ENCODE measurements at regions not wholly inside any gene's neighbourhood (a gene's known extent, or its start where the extent isn't known, plus 50 kb on each side); places are given as distances from the start of the nearest gene placed in this dataset.

GRCh38 chr11:92557879-92558278 is 333.3 kb downstream of the FAT3 start:
- DNase-seq (ENCODE audit: insufficient read length) (no peak), FAIRE-seq (no peak)
- TF ChIP-seq TAF1 (IDR thresholded peaks at IDR 0.05; ENCODE audit: borderline replicate concordance, low read depth, low read length) (no peak), POLR2AphosphoS5 (IDR thresholded peaks at IDR 0.05; ENCODE audit: low read depth, low read length) (no peak), POLR2A (IDR thresholded peaks at IDR 0.05; ENCODE audit: low read depth, low read length) (no peak)

- no peak for FAIRE-seq
- TF ChIP-seq TAF1 (IDR thresholded peaks at IDR 0.05; ENCODE audit: borderline replicate concordance, low read depth, low read length) (no peak), POLR2AphosphoS5 (IDR thresholded peaks at IDR 0.05; ENCODE audit: low read depth, low read length) (no peak), POLR2A (IDR thresholded peaks at IDR 0.05; ENCODE audit: low read depth, low read length) (no peak)
- DNase-seq (ENCODE audit: insufficient read length): no peak
Measured at GRCh38 chr11:92558323-92558722, 333.7 kb downstream of the FAT3 start.

- TF ChIP-seq TAF1 (IDR thresholded peaks at IDR 0.05; ENCODE audit: borderline replicate concordance, low read depth, low read length): no peak
- TF ChIP-seq POLR2A (IDR thresholded peaks at IDR 0.05; ENCODE audit: low read depth, low read length): no peak
- no peak for TF ChIP-seq POLR2AphosphoS5 (IDR thresholded peaks at IDR 0.05; ENCODE audit: low read depth, low read length)
- DNase-seq (ENCODE audit: insufficient read length): no peak
- FAIRE-seq: no peak
Measured at GRCh38 chr11:92569726-92570125, 345.1 kb downstream of the FAT3 start.

- FAIRE-seq: no peak
- TF ChIP-seq TAF1 (IDR thresholded peaks at IDR 0.05; ENCODE audit: borderline replicate concordance, low read depth, low read length): no peak
- no peak for TF ChIP-seq POLR2A (IDR thresholded peaks at IDR 0.05; ENCODE audit: low read depth, low read length)
- TF ChIP-seq POLR2AphosphoS5 (IDR thresholded peaks at IDR 0.05; ENCODE audit: low read depth, low read length): no peak
- no peak for DNase-seq (ENCODE audit: insufficient read length)
Measured at GRCh38 chr11:92572559-92572958, 347.9 kb downstream of the FAT3 start.

- TF ChIP-seq POLR2A (IDR thresholded peaks at IDR 0.05; ENCODE audit: low read depth, low read length) (no peak), POLR2AphosphoS5 (IDR thresholded peaks at IDR 0.05; ENCODE audit: low read depth, low read length) (no peak), TAF1 (IDR thresholded peaks at IDR 0.05; ENCODE audit: borderline replicate concordance, low read depth, low read length) (no peak)
- FAIRE-seq: no peak
- DNase-seq (ENCODE audit: insufficient read length): no peak
Measured at GRCh38 chr11:92576315-92576714, 351.7 kb downstream of the FAT3 start.

- no peak for DNase-seq (ENCODE audit: insufficient read length)
- TF ChIP-seq POLR2AphosphoS5 (IDR thresholded peaks at IDR 0.05; ENCODE audit: low read depth, low read length) (no peak), TAF1 (IDR thresholded peaks at IDR 0.05; ENCODE audit: borderline replicate concordance, low read depth, low read length) (no peak), POLR2A (IDR thresholded peaks at IDR 0.05; ENCODE audit: low read depth, low read length) (no peak)
- FAIRE-seq: no peak
Measured at GRCh38 chr11:92580908-92581307, 356.3 kb downstream of the FAT3 start.

GRCh38 chr11:92588393-92588792 is 363.8 kb downstream of the FAT3 start:
- TF ChIP-seq POLR2AphosphoS5 (IDR thresholded peaks at IDR 0.05; ENCODE audit: low read depth, low read length) (no peak), POLR2A (IDR thresholded peaks at IDR 0.05; ENCODE audit: low read depth, low read length) (no peak), TAF1 (IDR thresholded peaks at IDR 0.05; ENCODE audit: borderline replicate concordance, low read depth, low read length) (no peak)
- no peak for FAIRE-seq
- no peak for DNase-seq (ENCODE audit: insufficient read length)

GRCh38 chr11:92589512-92589911 is 364.9 kb downstream of the FAT3 start:
- FAIRE-seq (peak; percentile 42), DNase-seq (ENCODE audit: insufficient read length) (no peak)
- TF ChIP-seq POLR2A (IDR thresholded peaks at IDR 0.05; ENCODE audit: low read depth, low read length) (no peak), POLR2AphosphoS5 (IDR thresholded peaks at IDR 0.05; ENCODE audit: low read depth, low read length) (no peak), TAF1 (IDR thresholded peaks at IDR 0.05; ENCODE audit: borderline replicate concordance, low read depth, low read length) (no peak)

GRCh38 chr11:92591521-92591920 is 366.9 kb downstream of the FAT3 start:
- FAIRE-seq: no peak
- TF ChIP-seq POLR2AphosphoS5 (IDR thresholded peaks at IDR 0.05; ENCODE audit: low read depth, low read length): no peak
- TF ChIP-seq TAF1 (IDR thresholded peaks at IDR 0.05; ENCODE audit: borderline replicate concordance, low read depth, low read length): no peak
- TF ChIP-seq POLR2A (IDR thresholded peaks at IDR 0.05; ENCODE audit: low read depth, low read length): no peak

GRCh38 chr11:92594251-92594650 is 369.6 kb downstream of the FAT3 start:
- no peak for FAIRE-seq
- TF ChIP-seq TAF1 (IDR thresholded peaks at IDR 0.05; ENCODE audit: borderline replicate concordance, low read depth, low read length): no peak
- TF ChIP-seq POLR2A (IDR thresholded peaks at IDR 0.05; ENCODE audit: low read depth, low read length): no peak
- no peak for TF ChIP-seq POLR2AphosphoS5 (IDR thresholded peaks at IDR 0.05; ENCODE audit: low read depth, low read length)
- DNase-seq (ENCODE audit: insufficient read length): no peak

More at GRCh38 chr11:92591521-92591920, 366.9 kb downstream of the FAT3 start:
- DNase-seq (ENCODE audit: insufficient read length): no peak

GRCh38 chr11:92595052-92595451 is 370.4 kb downstream of the FAT3 start:
- DNase-seq (ENCODE audit: insufficient read length) (no peak), FAIRE-seq (no peak)
- no peak for TF ChIP-seq TAF1 (IDR thresholded peaks at IDR 0.05; ENCODE audit: borderline replicate concordance, low read depth, low read length)
- no peak for TF ChIP-seq POLR2A (IDR thresholded peaks at IDR 0.05; ENCODE audit: low read depth, low read length)
- no peak for TF ChIP-seq POLR2AphosphoS5 (IDR thresholded peaks at IDR 0.05; ENCODE audit: low read depth, low read length)

- TF ChIP-seq POLR2AphosphoS5 (IDR thresholded peaks at IDR 0.05; ENCODE audit: low read depth, low read length) (no peak), TAF1 (IDR thresholded peaks at IDR 0.05; ENCODE audit: borderline replicate concordance, low read depth, low read length) (no peak), POLR2A (IDR thresholded peaks at IDR 0.05; ENCODE audit: low read depth, low read length) (no peak)
- no peak for FAIRE-seq
- DNase-seq (ENCODE audit: insufficient read length): no peak
Measured at GRCh38 chr11:92596596-92597317, 372.1 kb downstream of the FAT3 start.
